ENCODE measurements at regions not wholly inside any gene's neighbourhood (a gene's known extent, or its start where the extent isn't known, plus 50 kb on each side); places are given as distances from the start of the nearest gene placed in this dataset.

GRCh38 chr7:68006619-68007018 lies 1010.0 kb downstream of the TYW1 start:
- DNase-seq (ENCODE audit: low read depth in 3 of 3) = no peak

GRCh38 chr7:68009716-68010115 lies 1013.1 kb downstream of the TYW1 start:
- no peak for DNase-seq (ENCODE audit: low read depth in 3 of 3)

DNA sequence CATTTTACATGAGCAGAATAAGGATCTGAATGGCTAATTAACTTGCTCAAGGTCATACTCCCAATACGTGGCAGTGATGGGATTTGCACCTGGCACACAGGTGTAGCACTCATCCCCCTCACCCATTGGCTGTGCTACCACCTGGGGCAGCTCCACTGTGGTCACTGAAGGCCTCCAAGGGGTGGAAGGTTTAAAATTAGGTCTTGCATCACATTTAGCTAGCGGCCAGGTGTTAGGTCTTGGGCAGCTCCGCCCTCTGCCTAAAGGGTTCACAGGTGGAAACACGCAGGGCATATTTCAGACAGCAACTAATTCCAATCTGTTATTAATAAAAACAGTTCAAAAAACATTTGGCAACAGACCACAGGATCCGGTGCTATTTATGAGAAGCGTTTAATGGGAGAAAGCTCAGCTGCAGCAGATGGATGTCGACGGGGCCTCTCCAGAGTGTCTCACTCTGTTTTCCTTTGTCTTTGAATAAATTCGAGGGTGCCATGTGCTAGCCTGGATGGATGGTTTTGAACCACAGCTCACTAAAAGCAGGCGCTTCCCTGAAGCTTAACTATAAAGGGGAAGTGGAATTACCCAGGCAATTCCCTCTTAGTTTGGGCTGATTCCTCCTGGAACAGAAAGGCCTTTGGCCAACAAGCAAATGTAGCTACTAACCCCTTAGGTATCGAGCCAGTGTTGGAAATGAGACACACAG lies 1017.6 kb downstream of the TYW1 start:
- DNase-seq (ENCODE audit: low read depth in 3 of 3) = no peak

- DNase-seq (ENCODE audit: low read depth in 3 of 3) = no peak
These were observed 1018.7 kb downstream of the TYW1 start for GRCh38 chr7:68015122-68015977.

- no peak for DNase-seq (ENCODE audit: low read depth in 3 of 3)
These were observed 1019.4 kb downstream of the TYW1 start for GRCh38 chr7:68015978-68016532.

- DNase-seq (ENCODE audit: low read depth in 3 of 3) = no peak
These were observed 1023.5 kb downstream of the TYW1 start for GRCh38 chr7:68020102-68020501.

DNA sequence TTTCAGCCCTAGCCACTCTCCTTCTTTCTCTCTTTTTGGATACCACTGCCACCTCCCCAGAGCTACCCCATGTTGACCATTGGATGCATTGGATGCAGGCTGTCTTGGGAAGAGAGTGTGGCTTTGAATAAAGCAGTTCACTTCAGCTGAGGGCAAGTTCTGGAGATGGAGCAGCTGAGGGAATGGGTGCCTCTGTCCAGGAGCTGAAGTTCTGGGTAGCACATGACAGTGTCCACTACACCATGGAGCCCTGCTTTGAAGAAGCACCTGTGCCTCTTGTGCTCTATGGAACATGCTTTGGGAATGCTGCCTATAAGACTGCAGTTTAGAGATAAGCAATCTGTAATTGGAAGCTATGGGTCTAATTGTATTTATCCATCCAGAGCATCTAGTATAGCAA lies 1028.7 kb downstream of the TYW1 start:
- no peak for DNase-seq (ENCODE audit: low read depth in 3 of 3)

- DNase-seq (ENCODE audit: low read depth in 3 of 3) = no peak
These were observed 1033.9 kb downstream of the TYW1 start for GRCh38 chr7:68030530-68030929.

GRCh38 chr7:68031180-68031943 lies 1034.7 kb downstream of the TYW1 start:
- no peak for DNase-seq (ENCODE audit: low read depth in 3 of 3)

DNA sequence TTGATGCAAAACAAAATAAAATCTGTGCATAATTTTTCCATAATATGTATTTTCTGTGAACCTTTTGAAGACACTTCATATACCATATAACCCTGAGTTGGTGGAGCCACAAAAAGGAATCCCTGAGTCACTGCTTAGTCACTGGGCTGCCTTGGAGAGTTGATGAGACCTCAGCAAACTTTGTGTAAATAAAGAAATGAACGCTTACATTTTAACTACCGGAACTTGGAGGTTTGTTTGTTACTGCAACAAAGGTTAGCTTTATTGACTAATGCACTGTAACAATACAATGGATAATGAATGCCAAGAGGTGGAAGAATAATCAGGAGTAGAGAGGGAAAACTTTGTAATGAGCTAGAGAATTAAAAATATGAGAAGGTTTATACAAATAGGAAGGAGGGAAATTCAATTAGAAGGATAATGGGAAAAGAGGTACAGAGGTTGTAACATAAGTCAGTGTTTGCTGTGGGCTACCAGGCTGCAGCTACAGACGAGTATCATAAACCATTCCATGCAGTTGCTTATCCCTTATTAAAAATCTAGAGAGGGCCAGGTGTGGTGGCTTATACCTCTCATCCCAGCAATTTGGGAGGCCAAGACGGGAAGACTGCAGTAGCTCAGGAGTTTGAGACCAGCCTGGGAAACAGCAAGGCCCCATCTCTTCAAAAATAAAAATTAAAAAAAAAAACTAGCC lies 1042.1 kb downstream of the TYW1 start:
- no peak for DNase-seq (ENCODE audit: low read depth in 3 of 3)

DNA sequence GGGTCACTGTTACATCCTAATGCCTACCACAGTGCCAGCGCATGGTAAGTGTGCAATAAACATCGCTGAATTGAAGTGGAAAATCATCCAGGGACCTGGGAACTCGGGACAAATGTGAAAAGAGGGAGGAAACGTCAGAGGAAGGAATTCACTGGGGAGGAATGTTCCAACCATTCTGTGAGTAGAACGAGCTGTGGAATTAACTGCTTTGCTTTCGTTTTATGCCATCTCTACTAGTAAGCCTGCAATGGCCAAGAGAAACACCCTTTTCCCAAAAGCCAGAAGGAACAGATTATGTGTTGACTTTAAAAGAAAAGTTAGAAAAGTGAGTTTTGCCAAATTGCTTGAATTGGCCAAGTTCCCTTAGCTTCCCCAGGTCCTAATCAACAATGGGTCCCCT lies 1044.9 kb downstream of the TYW1 start:
- DNase-seq (ENCODE audit: low read depth in 3 of 3) = no peak

GRCh38 chr7:68043546-68043945 lies 1046.9 kb downstream of the TYW1 start:
- DNase-seq (ENCODE audit: low read depth in 3 of 3) = no peak

GRCh38 chr7:68050627-68051026 lies 1054.0 kb downstream of the TYW1 start:
- no peak for DNase-seq (ENCODE audit: low read depth in 3 of 3)

DNA sequence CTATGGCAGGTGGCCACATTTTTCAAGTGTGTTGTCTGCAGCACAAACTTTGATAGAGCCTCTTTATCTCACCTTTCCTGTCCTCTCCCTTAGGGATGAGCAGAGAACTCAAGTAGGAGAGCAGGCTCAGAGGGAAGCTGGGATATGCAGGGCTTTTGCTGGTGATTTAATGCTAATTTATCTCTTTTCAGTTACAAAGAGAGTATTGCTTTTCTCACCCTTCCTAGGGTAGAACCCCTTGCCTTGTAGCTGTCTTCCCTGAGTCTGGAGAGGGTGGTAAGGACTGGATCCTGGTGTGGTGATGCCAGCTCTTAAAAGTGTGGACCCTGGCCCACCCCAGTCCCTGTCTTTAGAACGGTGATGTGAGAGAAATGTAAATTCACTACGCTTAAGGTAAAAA lies 1061.4 kb downstream of the TYW1 start:
- DNase-seq (ENCODE audit: low read depth in 3 of 3) = no peak

GRCh38 chr7:68063171-68063570 lies 1066.5 kb downstream of the TYW1 start:
- DNase-seq (ENCODE audit: low read depth in 3 of 3) = no peak

DNA sequence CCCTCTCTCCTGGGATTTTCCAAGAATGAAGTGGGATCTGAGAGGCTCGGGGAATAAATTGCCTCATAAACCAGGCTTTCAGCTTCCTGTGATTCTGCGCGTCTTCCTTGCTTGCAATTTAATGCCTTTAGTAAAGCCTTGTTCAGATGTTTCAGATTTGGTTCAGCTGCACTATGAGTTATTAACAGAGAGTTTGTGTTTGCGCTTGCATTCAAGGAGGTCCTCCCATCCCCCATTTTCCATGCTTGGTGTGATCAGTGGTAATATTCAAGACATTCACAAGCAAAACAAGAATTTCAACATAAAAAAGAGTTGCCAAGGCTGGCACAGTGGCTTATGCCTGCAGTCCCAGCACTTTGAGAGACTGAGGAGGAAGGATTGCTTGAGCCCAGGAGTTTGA lies 1068.9 kb downstream of the TYW1 start:
- DNase-seq (ENCODE audit: low read depth in 3 of 3) = no peak

- DNase-seq (ENCODE audit: low read depth in 3 of 3) = no peak
These were observed 1071.2 kb downstream of the TYW1 start for GRCh38 chr7:68067845-68068244.

DNA sequence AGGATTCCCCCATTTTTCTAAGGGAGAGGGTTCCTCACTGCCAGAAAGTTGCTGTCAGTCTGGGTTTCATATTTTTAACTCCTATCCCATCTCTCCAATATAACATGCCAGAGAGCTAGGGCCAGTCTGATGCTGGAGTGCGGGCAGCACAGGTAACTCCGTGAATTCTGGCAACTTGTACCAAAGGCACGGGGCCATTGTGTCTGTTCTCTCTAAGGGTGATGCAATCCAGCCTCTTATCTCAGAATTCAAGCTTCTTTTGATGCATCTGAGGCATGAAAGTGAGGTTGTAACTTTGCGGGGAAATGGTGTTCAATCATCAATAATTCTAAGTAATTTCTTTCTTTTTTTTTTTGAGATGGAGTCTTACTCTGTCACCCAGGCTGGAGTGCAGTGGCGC lies 1074.4 kb downstream of the TYW1 start:
- DNase-seq (ENCODE audit: low read depth in 3 of 3) = no peak

DNA sequence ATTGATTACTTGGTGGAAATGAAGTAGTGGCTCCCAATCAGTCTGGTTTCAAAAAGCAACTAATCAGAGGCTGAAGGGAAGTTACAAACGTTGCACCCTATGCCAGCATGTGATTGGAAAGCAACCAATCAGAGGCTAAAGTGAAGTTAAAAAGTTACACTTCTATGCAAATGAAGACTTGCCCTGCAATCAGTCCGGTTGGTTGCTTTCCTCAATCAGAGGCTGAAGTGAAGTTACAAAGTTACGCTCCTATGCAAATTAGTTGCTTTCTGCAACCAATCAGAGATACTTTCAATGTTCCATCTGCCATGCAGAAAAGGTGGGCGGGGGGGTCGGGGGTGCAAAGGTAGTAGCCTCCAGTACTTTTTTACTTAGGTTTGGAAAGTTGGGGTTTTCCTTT lies 1077.1 kb downstream of the TYW1 start:
- DNase-seq (ENCODE audit: low read depth in 3 of 3) = no peak

DNA sequence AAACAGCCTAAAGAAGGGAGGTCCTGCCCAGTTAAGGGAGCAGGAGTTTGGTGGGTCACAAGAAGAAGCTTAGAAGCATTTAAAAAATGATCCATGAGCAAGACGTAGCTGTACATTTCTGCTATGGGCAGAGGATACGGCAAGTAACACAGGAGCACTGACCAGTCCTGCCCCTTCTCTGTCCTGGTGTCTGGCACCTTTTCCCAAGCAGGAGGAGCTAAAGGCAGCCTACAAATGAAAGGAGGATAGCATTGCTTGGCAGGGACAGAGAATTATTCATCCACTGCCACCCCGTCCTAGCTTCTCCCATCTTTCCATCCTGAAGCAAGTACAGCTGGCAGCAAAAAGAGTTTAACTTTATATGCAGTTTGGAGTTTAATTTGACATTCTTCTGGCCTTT lies 1077.6 kb downstream of the TYW1 start:
- no peak for DNase-seq (ENCODE audit: low read depth in 3 of 3)

- no peak for DNase-seq (ENCODE audit: low read depth in 3 of 3)
These were observed 1081.6 kb downstream of the TYW1 start for GRCh38 chr7:68078157-68078710.

All from stimulated activated CD4-positive, alpha-beta T cell treated with anti-CD3 and anti-CD28 coated beads, TNF-alpha, amount 100 ng/mL, for 24 hours (primary cell).